SK-N-SH treated with all-trans-retinoic acid at 6 μM for 48 hours (cell line): ENCODE measurements at regions not wholly inside any gene's neighbourhood (a gene's known extent, or its start where the extent isn't known, plus 50 kb on each side); places are given as distances from the start of the nearest gene placed in this dataset.

Source experiments
- ATAC-seq: fragments of 200-7000 bp; cut with Tn5 transposase; 3 replicates; pipeline ENCODE4 v1.9.1; 2020; ENCODE audit warnings: mild to moderate bottlenecking, moderate library complexity
- ARNTL ChIP-seq: fragments of 450-650 bp; formaldehyde crosslinking; IDR thresholded peaks from 2 replicates; pipeline ENCODE4 v1.5.0; 2020; ENCODE audit warnings: low read depth, mild to moderate bottlenecking, moderate library complexity, borderline replicate concordance
- BACH2 ChIP-seq: fragments of 250-450 bp; sonication (Bioruptor Pico); IDR thresholded peaks from 2 replicates; pipeline ENCODE4 v1.9.0; 2021; ENCODE audit warnings: mild to moderate bottlenecking, borderline replicate concordance
- CSDC2 ChIP-seq: fragments of 250-450 bp; sonication (Bioruptor Pico); IDR thresholded peaks from 2 replicates; pipeline ENCODE4 v1.5.0; 2020; ENCODE audit warnings: mild to moderate bottlenecking, moderate library complexity
- CSRNP3 ChIP-seq: fragments of 250-450 bp; sonication (Bioruptor Pico); IDR thresholded peaks from 2 replicates; pipeline ENCODE4 v1.5.1; 2021; ENCODE audit warnings: mild to moderate bottlenecking, moderate library complexity
- ESRRG ChIP-seq: fragments of 250-450 bp; sonication (Bioruptor Pico); IDR thresholded peaks from 2 replicates; pipeline ENCODE4 v1.6.1; 2021; ENCODE audit warnings: mild to moderate bottlenecking
- GLIS3 ChIP-seq: fragments of 250-450 bp; sonication (Bioruptor Pico); IDR thresholded peaks from 2 replicates; pipeline ENCODE4 v1.5.0; 2020; ENCODE audit warnings: mild to moderate bottlenecking, moderate library complexity
- OSR1 ChIP-seq: fragments of 250-450 bp; sonication (Bioruptor Pico); IDR thresholded peaks from 2 replicates; pipeline ENCODE4 v1.8.0; 2022; ENCODE audit warnings: moderate library complexity, mild to moderate bottlenecking, inconsistent platforms
- POU6F1 ChIP-seq: fragments of 250-450 bp; sonication (Bioruptor Pico); IDR thresholded peaks from 2 replicates; pipeline ENCODE4 v1.8.0; 2021; ENCODE audit warnings: low read depth, mild to moderate bottlenecking, moderate library complexity, borderline replicate concordance
- PPARA ChIP-seq: fragments of 250-450 bp; sonication (Bioruptor Pico); IDR thresholded peaks from 2 replicates; pipeline ENCODE4 v1.5.0; 2020; ENCODE audit warnings: mild to moderate bottlenecking, borderline replicate concordance
- RARB ChIP-seq: fragments of 250-450 bp; sonication (Bioruptor Pico); IDR thresholded peaks from 2 replicates; pipeline ENCODE4 v1.8.0; 2021; ENCODE audit warnings: mild to moderate bottlenecking, moderate library complexity
- SNAI2 ChIP-seq: fragments of 250-450 bp; sonication (Bioruptor Pico); IDR thresholded peaks from 2 replicates; pipeline ENCODE4 v1.5.0; 2020; ENCODE audit warnings: mild to moderate bottlenecking, moderate library complexity
- TOX ChIP-seq: fragments of 250-450 bp; sonication (Bioruptor Pico); IDR thresholded peaks from 2 replicates; pipeline ENCODE4 v1.8.0; 2021; ENCODE audit warnings: mild to moderate bottlenecking, moderate library complexity, borderline replicate concordance
- ZC3H10 ChIP-seq: fragments of 250-450 bp; sonication (Bioruptor Pico); IDR thresholded peaks from 2 replicates; pipeline ENCODE4 v1.5.1; 2021; ENCODE audit warnings: mild to moderate bottlenecking, moderate library complexity
- ZFP3 ChIP-seq: fragments of 250-450 bp; sonication (Bioruptor Pico); IDR thresholded peaks from 2 replicates; pipeline ENCODE4 v1.5.0; 2020; ENCODE audit warnings: mild to moderate bottlenecking, moderate library complexity
- ZFP30 ChIP-seq: fragments of 450-650 bp; formaldehyde crosslinking; IDR thresholded peaks from 2 replicates; pipeline ENCODE4 v1.5.0; 2022; ENCODE audit warnings: mild to moderate bottlenecking, moderate library complexity
- ZNF565 ChIP-seq: fragments of 450-650 bp; formaldehyde crosslinking; conservative IDR thresholded peaks from 2 replicates; pipeline ENCODE4 v1.5.0; 2020; ENCODE audit warnings: low read depth, mild to moderate bottlenecking, moderate library complexity
- ZNF70 ChIP-seq: fragments of 450-650 bp; formaldehyde crosslinking; IDR thresholded peaks from 2 replicates; pipeline ENCODE4 v1.5.0; 2020; ENCODE audit warnings: mild to moderate bottlenecking, moderate library complexity
- ZNF8 ChIP-seq: fragments of 450-650 bp; formaldehyde crosslinking; IDR thresholded peaks from 2 replicates; pipeline ENCODE4 v1.5.0; 2020; ENCODE audit warnings: mild to moderate bottlenecking, moderate library complexity
- TF ChIP-seq, protein P1 (sequence below): fragments of 250-450 bp; sonication (Bioruptor Pico); IDR thresholded peaks from 2 replicates; pipeline ENCODE4 v1.5.0; 2020; ENCODE audit warnings: mild to moderate bottlenecking, moderate library complexity
- TF ChIP-seq, protein P2 (sequence below): fragments of 250-450 bp; sonication (Bioruptor Pico); IDR thresholded peaks from 2 replicates; pipeline ENCODE4 v1.8.0; 2020; ENCODE audit warnings: mild to moderate bottlenecking, moderate library complexity, borderline replicate concordance
- TF ChIP-seq, protein P3 (sequence below): fragments of 250-450 bp; sonication (Bioruptor Pico); IDR thresholded peaks from 2 replicates; pipeline ENCODE4 v1.5.1; 2020; ENCODE audit warnings: low read depth, mild to moderate bottlenecking, moderate library complexity

GRCh38 chr18:57921708-57922107 is 118.6 kb upstream of the ATP8B1 start:
- no peak for ATAC-seq

DNA sequence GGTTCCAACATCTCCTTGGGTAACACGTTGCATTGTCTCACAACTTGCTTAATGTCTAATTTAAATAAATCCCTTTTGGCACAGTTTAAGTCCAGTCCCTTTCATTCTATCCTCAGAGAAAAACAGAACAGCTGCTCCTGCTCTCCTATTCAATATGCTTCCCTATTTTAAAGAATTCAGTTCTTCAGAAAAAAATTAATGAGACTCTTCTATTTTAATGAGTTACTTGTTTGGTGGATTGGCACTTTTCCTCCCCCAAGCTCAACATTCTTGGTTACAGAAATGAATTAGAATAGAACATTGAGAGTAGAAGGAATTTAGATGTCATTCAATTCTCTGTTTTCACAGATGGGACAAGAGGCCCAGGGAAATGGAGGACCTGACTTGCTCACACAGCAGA is 116.9 kb upstream of the ATP8B1 start:
- TF ChIP-seq OSR1 (no peak), ZNF70 (CRISPR knock-in tag) (no peak), SNAI2 (CRISPR knock-in tag) (no peak), BACH2 (CRISPR knock-in tag) (no peak), PPARA (CRISPR knock-in tag) (no peak), ESRRG (CRISPR knock-in tag) (no peak), GLIS3 (CRISPR knock-in tag) (no peak), TOX (no peak), CSRNP3 (CRISPR knock-in tag) (no peak), ZFP3 (no peak), ZC3H10 (CRISPR knock-in tag) (no peak), ZNF8 (no peak), ZNF565 (no peak), POU6F1 (no peak), CSDC2 (CRISPR knock-in tag) (no peak)
- TF ChIP-seq, protein P1, sequence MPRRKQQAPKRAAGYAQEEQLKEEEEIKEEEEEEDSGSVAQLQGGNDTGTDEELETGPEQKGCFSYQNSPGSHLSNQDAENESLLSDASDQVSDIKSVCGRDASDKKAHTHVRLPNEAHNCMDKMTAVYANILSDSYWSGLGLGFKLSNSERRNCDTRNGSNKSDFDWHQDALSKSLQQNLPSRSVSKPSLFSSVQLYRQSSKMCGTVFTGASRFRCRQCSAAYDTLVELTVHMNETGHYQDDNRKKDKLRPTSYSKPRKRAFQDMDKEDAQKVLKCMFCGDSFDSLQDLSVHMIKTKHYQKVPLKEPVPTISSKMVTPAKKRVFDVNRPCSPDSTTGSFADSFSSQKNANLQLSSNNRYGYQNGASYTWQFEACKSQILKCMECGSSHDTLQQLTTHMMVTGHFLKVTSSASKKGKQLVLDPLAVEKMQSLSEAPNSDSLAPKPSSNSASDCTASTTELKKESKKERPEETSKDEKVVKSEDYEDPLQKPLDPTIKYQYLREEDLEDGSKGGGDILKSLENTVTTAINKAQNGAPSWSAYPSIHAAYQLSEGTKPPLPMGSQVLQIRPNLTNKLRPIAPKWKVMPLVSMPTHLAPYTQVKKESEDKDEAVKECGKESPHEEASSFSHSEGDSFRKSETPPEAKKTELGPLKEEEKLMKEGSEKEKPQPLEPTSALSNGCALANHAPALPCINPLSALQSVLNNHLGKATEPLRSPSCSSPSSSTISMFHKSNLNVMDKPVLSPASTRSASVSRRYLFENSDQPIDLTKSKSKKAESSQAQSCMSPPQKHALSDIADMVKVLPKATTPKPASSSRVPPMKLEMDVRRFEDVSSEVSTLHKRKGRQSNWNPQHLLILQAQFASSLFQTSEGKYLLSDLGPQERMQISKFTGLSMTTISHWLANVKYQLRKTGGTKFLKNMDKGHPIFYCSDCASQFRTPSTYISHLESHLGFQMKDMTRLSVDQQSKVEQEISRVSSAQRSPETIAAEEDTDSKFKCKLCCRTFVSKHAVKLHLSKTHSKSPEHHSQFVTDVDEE (CRISPR knock-in tag) = no peak
- TF ChIP-seq, protein P2, sequence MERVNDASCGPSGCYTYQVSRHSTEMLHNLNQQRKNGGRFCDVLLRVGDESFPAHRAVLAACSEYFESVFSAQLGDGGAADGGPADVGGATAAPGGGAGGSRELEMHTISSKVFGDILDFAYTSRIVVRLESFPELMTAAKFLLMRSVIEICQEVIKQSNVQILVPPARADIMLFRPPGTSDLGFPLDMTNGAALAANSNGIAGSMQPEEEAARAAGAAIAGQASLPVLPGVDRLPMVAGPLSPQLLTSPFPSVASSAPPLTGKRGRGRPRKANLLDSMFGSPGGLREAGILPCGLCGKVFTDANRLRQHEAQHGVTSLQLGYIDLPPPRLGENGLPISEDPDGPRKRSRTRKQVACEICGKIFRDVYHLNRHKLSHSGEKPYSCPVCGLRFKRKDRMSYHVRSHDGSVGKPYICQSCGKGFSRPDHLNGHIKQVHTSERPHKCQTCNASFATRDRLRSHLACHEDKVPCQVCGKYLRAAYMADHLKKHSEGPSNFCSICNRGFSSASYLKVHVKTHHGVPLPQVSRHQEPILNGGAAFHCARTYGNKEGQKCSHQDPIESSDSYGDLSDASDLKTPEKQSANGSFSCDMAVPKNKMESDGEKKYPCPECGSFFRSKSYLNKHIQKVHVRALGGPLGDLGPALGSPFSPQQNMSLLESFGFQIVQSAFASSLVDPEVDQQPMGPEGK (CRISPR knock-in tag) = no peak
- no peak for ATAC-seq

More at GRCh38 chr18:57921708-57922107, 118.6 kb upstream of the ATP8B1 start:
- TF ChIP-seq ZFP3 (no peak), GLIS3 (CRISPR knock-in tag) (no peak), CSRNP3 (CRISPR knock-in tag) (no peak), BACH2 (CRISPR knock-in tag) (no peak), CSDC2 (CRISPR knock-in tag) (no peak), ZNF8 (no peak), ARNTL (no peak), ZFP30 (CRISPR knock-in tag) (no peak), ZC3H10 (CRISPR knock-in tag) (no peak), RARB (no peak), ZNF70 (CRISPR knock-in tag) (no peak)
- TF ChIP-seq, protein P3, sequence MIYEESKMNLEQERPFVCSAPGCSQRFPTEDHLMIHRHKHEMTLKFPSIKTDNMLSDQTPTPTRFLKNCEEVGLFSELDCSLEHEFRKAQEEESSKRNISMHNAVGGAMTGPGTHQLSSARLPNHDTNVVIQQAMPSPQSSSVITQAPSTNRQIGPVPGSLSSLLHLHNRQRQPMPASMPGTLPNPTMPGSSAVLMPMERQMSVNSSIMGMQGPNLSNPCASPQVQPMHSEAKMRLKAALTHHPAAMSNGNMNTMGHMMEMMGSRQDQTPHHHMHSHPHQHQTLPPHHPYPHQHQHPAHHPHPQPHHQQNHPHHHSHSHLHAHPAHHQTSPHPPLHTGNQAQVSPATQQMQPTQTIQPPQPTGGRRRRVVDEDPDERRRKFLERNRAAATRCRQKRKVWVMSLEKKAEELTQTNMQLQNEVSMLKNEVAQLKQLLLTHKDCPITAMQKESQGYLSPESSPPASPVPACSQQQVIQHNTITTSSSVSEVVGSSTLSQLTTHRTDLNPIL = no peak
- TF ChIP-seq, protein P2 (CRISPR knock-in tag) = no peak
